ENCODE measurements at regions not wholly inside any gene's neighbourhood (a gene's known extent, or its start where the extent isn't known, plus 50 kb on each side); places are given as distances from the start of the nearest gene placed in this dataset.

DNA sequence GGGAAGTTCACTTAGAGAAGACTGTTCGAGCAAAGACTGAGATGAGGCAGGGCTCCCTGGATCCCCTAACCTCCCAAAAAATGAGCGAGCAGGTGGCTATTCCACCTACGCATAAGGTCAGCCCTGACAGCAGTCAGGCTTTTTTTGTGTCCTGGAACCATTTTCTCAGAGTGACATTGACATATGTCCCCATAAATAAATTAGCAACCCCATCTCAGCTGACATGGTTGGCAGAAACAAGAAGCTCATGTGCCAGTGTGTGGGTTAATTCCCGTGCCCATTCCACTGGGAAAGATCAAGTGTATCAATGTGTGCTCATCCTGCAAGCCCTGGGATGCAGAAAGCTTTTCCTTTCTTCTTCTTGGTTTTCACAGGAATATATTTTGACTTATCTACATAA lies 740.4 kb upstream of the CELF4 start:
- no peaks in the 10 kb centered on the region for H3K27me3 ChIP-seq (replicated peaks; ENCODE audit: insufficient read depth)
- H3K4me1 ChIP-seq (ENCODE audit: control insufficient read depth in 1 of 2, low read depth in 2 of 2), result no peaks in the 10 kb centered on the region
- TF ChIP-seq, protein P1, sequence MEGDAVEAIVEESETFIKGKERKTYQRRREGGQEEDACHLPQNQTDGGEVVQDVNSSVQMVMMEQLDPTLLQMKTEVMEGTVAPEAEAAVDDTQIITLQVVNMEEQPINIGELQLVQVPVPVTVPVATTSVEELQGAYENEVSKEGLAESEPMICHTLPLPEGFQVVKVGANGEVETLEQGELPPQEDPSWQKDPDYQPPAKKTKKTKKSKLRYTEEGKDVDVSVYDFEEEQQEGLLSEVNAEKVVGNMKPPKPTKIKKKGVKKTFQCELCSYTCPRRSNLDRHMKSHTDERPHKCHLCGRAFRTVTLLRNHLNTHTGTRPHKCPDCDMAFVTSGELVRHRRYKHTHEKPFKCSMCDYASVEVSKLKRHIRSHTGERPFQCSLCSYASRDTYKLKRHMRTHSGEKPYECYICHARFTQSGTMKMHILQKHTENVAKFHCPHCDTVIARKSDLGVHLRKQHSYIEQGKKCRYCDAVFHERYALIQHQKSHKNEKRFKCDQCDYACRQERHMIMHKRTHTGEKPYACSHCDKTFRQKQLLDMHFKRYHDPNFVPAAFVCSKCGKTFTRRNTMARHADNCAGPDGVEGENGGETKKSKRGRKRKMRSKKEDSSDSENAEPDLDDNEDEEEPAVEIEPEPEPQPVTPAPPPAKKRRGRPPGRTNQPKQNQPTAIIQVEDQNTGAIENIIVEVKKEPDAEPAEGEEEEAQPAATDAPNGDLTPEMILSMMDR (IDR thresholded peaks at IDR 0.05), result no peak
- H3K27ac ChIP-seq, result no peak overlapping the region
- no peak overlapping the region for H3K4me3 ChIP-seq
- no peaks in the 10 kb centered on the region for H3K9me3 ChIP-seq
- DNase-seq (ENCODE audit: low spot score), result no peak
- no peaks in the 10 kb centered on the region for H3K36me3 ChIP-seq
- ATAC-seq (ENCODE audit: insufficient number of reproducible peaks, low FRiP score, low read depth), result no peak

DNA sequence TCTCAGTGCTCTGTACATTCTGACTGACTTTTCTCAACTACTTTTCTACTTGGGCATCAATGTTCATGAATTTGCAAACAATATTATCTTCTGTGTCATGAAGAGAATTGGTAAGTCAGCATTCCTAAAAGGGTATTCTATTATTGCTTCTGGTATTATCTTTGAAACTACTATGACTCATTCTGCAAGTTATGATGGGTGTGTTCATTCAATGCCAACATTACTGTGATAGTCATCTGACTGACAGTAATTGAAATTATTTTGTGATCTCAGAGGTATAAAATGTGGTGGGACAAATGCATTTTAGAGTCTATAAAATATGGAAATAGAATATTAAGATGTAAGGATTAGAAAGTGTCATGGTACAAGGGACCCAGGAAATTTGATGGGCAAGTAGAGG lies 736.0 kb upstream of the CELF4 start:
- Histone ChIP-seq H3K4me1 (ENCODE audit: control insufficient read depth in 1 of 2, low read depth in 2 of 2) (no peaks in the 10 kb centered on the region), H3K4me3 (no peak overlapping the region), H3K27ac (no peak overlapping the region), H3K9me3 (no peaks in the 10 kb centered on the region), H3K27me3 (replicated peaks; ENCODE audit: insufficient read depth) (no peaks in the 10 kb centered on the region), H3K36me3 (no peaks in the 10 kb centered on the region)
- TF ChIP-seq, protein P1 (IDR thresholded peaks at IDR 0.05), result no peak
- ATAC-seq (ENCODE audit: insufficient number of reproducible peaks, low FRiP score, low read depth), result no peak
- DNase-seq (ENCODE audit: low spot score), result no peak

DNA sequence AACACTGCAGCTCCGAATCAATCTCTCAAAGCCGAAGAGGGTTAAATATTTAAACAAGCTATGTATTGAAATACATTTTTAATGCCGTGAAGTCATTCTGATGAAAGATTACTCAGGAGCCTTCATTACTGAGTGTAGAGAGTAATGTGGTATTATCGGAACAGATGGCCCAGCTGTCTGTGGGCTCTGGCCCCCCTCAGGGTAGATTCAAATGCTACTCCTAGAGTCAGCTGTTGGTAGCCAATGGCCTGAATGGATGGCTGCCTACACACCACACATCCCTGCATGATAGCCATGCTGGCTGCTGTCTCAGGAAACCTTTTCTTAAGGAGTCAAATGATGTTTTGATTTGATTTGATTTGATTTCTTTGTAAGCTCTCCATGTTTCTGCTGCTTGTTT lies 732.3 kb upstream of the CELF4 start:
- H3K9me3 ChIP-seq, result no peaks in the 10 kb centered on the region
- TF ChIP-seq, protein P1 (IDR thresholded peaks at IDR 0.05), result no peak

DNA sequence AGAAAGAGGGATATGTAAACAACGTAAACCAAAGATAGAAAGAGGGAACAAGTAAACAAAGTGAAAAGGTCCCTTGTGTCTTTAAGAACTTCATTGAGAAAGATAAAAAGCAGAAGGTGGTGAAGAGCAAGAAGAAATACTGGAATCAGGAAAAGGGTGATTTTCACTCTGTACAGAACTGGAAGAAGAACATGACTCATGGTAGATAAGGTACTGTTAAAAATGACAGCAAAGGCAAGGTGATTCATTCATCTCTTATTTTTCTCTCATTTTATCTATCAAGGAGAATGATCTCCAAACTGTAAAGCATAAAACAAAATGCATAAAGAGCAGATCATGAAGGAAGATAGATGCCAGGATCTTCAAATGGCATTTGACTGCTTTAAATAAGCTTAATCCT lies 724.6 kb upstream of the CELF4 start:
- TF ChIP-seq, protein P1 (IDR thresholded peaks at IDR 0.05), result no peak
- no peaks in the 10 kb centered on the region for H3K27me3 ChIP-seq (replicated peaks; ENCODE audit: insufficient read depth)
- H3K9me3 ChIP-seq, result no peaks in the 10 kb centered on the region
- ATAC-seq (ENCODE audit: insufficient number of reproducible peaks, low FRiP score, low read depth), result no peak
- H3K27ac ChIP-seq, result no peak overlapping the region
- H3K36me3 ChIP-seq, result no peaks in the 10 kb centered on the region
- DNase-seq (ENCODE audit: low spot score), result no peak
- no peak overlapping the region for H3K4me3 ChIP-seq
- H3K4me1 ChIP-seq (ENCODE audit: control insufficient read depth in 1 of 2, low read depth in 2 of 2), result no peaks in the 10 kb centered on the region

More for the DNA sequence above, 732.3 kb upstream of the CELF4 start:
- H3K27me3 ChIP-seq (replicated peaks; ENCODE audit: insufficient read depth), result no peaks in the 10 kb centered on the region
- no peak for ATAC-seq (ENCODE audit: insufficient number of reproducible peaks, low FRiP score, low read depth)
- H3K27ac ChIP-seq, result no peak overlapping the region
- no peak for DNase-seq (ENCODE audit: low spot score)
- H3K4me1 ChIP-seq (ENCODE audit: control insufficient read depth in 1 of 2, low read depth in 2 of 2), result no peaks in the 10 kb centered on the region
- H3K36me3 ChIP-seq, result no peaks in the 10 kb centered on the region
- no peak overlapping the region for H3K4me3 ChIP-seq

DNA sequence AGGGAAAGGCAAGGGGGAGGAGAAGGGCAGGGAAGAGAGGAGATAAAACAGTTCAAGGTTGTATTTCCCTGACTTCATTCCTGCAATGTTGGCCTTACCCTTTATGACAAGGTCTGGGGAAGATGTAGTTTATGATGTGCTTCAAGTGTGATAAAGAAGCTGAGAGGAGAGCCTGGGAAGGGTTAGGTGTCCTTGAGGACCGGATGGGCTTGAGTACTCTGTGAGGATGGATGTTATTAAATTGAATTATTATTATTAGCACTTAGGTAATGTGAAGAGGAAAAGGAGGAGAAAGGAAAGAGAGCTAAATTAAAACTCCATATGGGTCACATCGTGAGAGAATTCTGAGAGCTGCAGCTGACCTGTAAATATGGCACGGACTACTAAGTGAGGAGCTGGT lies 719.4 kb upstream of the CELF4 start:
- no peak for DNase-seq (ENCODE audit: low spot score)
- TF ChIP-seq, protein P1 (IDR thresholded peaks at IDR 0.05), result no peak
- no peaks in the 10 kb centered on the region for H3K9me3 ChIP-seq
- no peaks in the 10 kb centered on the region for H3K4me1 ChIP-seq (ENCODE audit: control insufficient read depth in 1 of 2, low read depth in 2 of 2)
- ATAC-seq (ENCODE audit: insufficient number of reproducible peaks, low FRiP score, low read depth), result no peak
- no peak overlapping the region for H3K27ac ChIP-seq
- H3K27me3 ChIP-seq (replicated peaks; ENCODE audit: insufficient read depth), result no peaks in the 10 kb centered on the region
- no peak overlapping the region for H3K4me3 ChIP-seq
- H3K36me3 ChIP-seq, result no peaks in the 10 kb centered on the region
